Stimulated activated CD8-positive, alpha-beta memory T cell treated with anti-CD3 and anti-CD28 coated beads, Interleukin-7, amount 100 ng/mL, for 4 hours (primary cell): ENCODE measurements at regions not wholly inside any gene's neighbourhood (a gene's known extent, or its start where the extent isn't known, plus 50 kb on each side); places are given as distances from the start of the nearest gene placed in this dataset.

Experiments
- DNase-seq, 2 donors: peaks; one replicate each; pipeline ENCODE4 v3.0.0-alpha.2; 2020; ENCODE audit warnings: low read depth in 2 of 2

DNA sequence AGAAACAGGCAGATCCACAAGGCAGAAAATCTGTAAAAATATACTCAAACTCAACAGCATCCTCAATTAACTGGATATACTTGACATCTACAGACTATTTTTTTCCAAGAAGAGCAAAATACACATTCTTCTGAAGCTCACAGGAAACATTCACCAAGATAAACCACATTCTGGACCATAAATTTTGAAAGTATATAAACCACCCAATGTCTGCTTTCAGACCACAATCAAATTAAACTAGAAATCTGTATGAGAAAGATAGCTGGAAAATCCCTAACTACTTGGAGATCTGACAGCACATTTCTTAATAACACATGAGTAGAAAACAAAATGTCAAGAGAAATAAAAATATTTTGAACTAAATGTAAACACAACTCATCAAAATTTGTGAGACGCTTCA is 195.5 kb downstream of the ERMARD start:
- no peak for DNase-seq

DNA sequence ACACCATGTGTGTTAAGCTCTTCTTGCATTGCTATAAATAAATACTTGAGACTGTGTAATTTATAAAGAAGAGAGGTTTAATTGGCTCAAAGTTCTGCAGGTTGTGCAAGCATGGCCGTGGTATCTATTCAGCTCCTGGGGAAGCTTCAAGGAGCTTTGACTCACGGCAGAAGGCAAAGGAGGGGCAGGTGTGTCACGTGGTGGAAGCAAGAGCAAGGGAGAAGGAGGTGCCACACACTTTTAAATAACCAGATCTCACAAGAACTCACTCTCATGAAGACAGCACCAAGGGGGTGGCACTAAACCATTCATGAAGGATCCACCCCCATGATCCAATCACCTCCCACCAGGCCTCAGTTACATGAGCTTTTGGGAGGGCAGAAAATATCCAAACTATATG is 193.7 kb downstream of the ERMARD start:
- DNase-seq: no peak

- no peak for DNase-seq
Measured at GRCh38 chr6:169944415-169944814, 193.0 kb downstream of the ERMARD start.

GRCh38 chr6:169944061-169944337 is 192.6 kb downstream of the ERMARD start:
- DNase-seq: no peak

- DNase-seq: no peak
Measured at GRCh38 chr6:169943241-169944060, 192.0 kb downstream of the ERMARD start.

- no peak for DNase-seq
Measured at GRCh38 chr6:169942173-169942572, 190.8 kb downstream of the ERMARD start.

GRCh38 chr6:169940481-169941271 is 189.3 kb downstream of the ERMARD start:
- DNase-seq: no peak

DNA sequence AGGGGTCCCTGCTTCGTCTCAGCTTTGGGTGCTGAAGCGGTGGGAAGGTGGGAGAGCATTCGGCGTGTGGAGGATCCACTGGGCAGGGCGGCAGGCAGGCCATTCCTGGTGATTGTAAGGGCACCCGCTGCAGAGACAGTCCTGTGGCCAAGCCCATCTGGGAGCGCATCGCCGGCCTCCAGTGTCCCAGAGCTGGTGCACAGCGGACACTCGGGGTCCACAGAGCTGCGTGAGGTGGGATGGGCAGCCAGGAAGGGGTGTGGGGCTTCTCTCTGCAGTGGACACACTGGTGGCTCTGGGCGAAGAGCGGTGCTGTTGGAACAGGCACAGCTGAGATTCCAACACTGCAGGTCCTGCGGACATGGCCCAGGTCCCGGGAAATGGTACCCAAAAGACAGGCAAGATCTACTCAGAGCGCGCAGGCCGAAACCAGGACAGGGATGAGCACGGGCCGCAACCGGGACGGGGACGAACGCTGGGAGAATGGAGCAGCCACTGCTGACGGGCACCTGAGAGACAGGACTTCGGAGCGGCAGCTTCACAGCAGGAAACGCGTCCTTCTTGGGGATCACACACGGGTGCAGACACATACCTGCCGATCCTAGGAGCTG is 188.2 kb downstream of the ERMARD start:
- DNase-seq: no peak

DNA sequence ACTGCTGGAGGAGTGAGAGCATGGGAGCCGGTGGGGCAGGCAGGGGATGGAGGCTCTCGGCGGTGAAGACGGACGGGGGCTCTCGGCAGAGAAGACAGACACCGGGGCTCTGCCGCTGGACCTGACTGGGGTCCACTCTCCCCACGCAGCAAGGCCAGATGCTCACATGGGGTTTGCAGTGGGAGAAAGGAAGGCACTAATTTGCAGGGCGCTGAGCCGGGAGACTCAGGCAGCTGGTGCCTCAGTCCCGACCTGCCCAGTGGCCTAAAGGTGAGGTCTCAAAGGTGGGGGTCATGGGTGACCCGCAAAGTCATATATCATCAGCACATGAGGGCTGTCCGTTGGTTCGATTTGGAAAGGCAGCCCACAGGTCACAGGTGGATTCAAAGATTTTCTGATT is 187.3 kb downstream of the ERMARD start:
- no peak for DNase-seq

DNA sequence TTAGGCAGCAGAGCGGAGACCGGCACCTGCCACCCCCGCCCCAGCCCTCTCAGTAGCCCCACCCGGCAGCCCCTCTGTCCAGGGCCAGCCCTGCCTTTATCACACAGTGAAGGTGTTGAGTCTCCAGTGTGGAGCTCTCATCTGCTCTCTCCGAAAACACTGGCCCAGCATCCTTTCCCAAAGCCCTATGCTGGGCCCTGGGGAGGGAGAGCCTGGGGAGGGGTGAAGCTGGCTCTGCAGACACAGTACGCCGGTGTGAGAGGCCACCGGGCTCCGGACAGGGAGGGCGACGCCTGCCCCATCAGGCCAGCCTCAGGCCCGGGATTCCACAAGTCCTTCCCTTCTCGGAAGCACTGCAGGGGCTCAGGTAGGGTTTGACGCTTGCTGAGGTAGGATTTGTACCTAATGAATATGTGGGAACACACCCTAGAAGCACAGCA is 186.9 kb downstream of the ERMARD start:
- no peak for DNase-seq

DNA sequence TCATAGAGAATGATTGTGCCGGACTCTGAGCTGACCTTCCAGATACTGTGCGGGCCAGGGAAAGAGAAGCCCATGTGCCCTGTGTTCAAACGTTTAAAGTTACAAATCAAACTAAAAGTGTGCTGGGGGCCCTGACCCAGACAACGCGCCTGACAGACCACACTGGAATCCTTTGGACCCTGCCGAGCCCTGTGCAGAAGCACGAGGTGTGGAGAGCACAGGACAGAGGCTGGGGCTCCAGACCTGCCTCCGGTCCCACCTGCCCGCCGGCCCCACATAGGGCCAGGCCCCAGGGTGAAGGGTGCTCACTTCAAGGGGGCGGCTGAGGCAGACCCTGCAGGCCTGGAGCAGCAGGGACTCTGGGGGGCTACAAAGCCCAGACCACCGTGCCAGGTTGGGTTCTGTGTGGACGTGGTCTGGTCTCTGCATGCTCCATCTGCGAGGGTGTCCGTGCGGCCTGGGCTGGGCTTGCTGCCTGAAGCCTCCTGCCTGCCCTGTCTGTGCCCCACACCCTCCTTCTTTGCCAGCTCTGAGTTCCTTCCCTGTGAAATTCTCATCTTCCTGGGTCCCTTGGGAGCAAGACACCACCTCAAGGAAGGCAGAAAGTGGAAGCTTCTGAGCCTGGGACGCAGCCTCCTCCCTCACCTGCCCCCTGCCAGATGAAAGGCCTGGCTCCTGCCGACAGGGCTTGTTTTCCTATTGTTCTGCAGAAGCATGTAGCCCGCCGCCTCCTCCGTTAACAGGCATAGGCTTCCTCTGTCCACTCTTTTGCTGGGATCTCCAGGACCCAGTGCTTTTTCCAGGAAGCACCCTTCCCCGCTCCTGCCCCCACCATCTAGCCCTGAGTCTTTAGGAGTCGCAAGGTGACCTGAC is 186.2 kb downstream of the ERMARD start:
- no peak for DNase-seq

DNA sequence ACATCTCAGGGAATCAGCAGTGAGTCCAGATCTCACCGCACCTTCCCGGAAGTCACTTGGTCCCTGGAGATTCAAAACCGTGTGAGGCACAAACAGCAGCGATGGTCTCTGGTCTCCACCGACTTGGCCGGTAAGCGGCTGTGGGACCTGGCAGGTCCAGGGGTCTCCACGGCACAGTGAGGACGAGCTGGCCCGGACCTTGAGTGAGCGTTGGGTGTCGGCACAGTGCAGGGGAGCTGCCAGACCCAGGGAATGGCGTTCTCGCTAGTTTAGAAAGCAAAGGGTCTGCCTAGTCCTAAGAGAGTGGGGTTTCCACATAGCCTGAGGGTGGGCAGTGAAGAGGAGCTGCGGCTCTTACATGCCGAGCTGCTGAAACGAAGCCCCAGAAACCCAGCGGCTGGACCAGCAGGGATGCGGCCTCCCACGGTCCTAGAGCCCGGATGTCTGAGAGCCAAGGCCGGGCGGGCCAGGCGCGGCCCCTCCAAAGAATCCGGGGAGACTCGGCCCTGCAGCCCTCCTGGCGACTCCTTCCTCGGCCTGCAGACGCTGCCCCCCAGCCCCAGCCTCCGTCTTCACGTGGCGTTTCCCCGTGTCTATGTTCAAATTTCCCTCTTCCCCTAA is 185.0 kb downstream of the ERMARD start:
- no peak for DNase-seq

- no peak for DNase-seq
Measured at GRCh38 chr6:169935861-169936260, 184.4 kb downstream of the ERMARD start.

- no peak for DNase-seq
Measured at GRCh38 chr6:169935348-169935718, 183.9 kb downstream of the ERMARD start.

DNA sequence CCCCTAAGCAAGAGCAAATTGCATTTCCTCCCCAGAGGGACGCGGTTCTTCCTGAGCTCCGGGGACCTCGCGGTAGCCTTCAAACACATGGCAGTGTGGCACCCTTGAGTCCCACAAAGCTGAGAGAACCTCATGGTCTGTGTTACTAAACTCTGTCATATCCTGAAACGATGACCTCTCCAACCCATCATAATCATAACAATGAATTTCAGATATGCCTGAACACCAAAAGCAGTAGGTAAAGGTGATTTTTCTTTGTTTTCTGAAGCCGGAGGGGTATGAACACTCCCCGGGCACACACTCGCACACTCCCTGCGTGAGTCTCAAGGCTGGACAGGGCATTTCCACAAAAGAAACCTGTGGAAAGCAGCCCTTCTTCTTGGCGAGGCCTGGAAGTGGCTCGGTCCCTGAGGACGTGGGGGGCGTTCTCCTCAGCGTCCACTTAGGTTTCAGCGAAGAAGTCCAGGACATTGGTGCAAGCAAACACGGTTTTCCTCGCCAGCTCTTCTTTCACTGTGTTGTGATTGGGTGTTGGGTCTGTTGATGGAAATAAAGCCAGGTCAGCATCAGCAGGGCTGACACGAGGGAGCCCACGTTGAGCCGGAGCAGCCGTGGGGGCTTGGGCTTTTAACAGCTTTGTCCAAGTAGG is 183.4 kb downstream of the ERMARD start:
- DNase-seq: no peak

- no peak for DNase-seq
Measured at GRCh38 chr6:169933839-169934698, 182.6 kb downstream of the ERMARD start.

GRCh38 chr6:169933251-169933821 is 181.9 kb downstream of the ERMARD start:
- no peak for DNase-seq

DNA sequence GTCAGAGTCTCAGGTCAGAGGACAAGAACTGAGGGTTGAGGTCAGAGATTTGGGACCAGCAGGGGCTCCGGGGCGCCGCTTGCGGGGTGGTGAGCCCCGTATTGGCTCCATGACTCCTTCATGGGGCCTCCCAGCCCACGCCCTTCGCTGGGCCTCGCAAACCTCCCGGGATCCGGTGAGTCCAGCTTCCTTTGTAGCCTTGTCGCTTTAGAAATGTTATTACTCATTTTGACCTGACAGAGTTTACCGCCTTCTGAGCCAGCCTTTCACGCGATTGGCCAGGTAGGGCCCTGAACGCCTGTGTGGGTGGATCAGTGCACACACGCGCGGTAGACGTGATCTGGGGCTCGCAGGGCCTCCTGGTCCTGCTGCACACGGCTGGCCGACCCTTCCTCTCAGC is 181.1 kb downstream of the ERMARD start:
- no peak for DNase-seq

DNA sequence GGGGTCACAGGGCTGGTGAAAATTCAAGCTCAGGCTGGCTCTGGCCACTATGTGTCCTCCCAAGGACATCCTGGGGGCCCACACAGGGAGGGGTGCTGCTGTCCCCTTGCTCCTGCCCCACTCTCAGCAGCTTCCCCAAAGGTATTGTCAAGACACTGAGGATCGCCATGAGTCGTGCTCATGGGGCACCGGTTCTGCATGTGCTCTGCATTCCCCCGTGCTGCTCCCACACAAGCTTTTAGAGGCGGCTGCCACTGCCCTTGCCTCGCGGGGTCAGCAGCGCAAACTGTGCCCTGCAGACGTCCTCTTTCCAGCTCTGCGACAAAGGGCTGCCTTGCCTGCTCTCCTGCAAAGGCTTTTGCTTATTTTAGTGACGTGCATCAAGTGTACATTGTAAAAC is 179.8 kb downstream of the ERMARD start:
- no peak for DNase-seq

DNA sequence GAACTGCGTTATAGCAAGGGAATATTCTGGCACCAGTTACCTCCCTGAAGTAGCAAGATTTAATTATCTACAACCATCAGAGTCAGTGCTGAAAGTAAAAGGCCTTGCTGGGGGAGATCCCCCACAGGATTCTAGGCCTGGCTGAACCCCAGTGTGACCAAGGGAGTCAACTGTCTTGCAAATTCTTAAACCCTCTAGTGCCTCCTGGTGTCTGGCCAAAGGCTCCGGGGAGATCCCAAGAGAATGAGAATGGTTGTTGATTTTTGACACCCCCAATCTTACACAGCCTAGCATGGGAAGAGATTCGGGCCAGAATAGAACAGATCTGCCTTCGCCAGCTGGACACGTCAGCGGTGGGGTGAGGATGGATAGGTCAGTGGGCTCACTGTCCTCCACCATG is 179.4 kb downstream of the ERMARD start:
- DNase-seq: no peak
